GM12878 (cell line): ENCODE measurements at regions not wholly inside any gene's neighbourhood (a gene's known extent, or its start where the extent isn't known, plus 50 kb on each side); places are given as distances from the start of the nearest gene placed in this dataset.

Experiments
- ATAC-seq: fragments of 200-7000 bp; cut with Tn5 transposase; 3 replicates; pipeline ENCODE4 v1.9.1; 2020; ENCODE audit warnings: mild to moderate bottlenecking, moderate library complexity
- BruUV-seq: library from RNA; stranded (reverse); fragments of 400-500 nt; replicated peaks from 2 replicates; lab custom pipeline; 2021; lab: Mats Ljungman, UMichigan
- CTCF ChIA-PET: fragments of 300-600 bp; sonication (Branson Sonifier 250); formaldehyde crosslinking; extraction: SDS; loops from one replicate; lab custom pipeline; 2021; ENCODE audit warnings: inconsistent platforms; lab: Yijun Ruan, JAX
- POLR2A ChIA-PET: fragments of 350-600 bp; formaldehyde crosslinking; extraction: SDS; loops from one replicate; lab custom pipeline; 2021; ENCODE audit warnings: inconsistent platforms; lab: Charles Lee
- RAD21 ChIA-PET: fragments of 300-600 bp; sonication (Branson Sonifier 250); formaldehyde crosslinking; loops from one replicate; lab custom pipeline; 2023; ENCODE audit warnings: antibody characterized with exemption; ENCODE audit not compliant: unreplicated experiment; lab: Charles Lee
- SMC1A ChIA-PET: fragments of 300-600 bp; sonication (Branson Sonifier 250); formaldehyde crosslinking; loops from one replicate; lab custom pipeline; 2023; ENCODE audit not compliant: unreplicated experiment, uncharacterized antibody; lab: Charles Lee
- DNase-seq: peaks from one replicate; pipeline ENCODE4 v3.0.0-alpha.2; 2011; ENCODE audit warnings: low read depth, low spot score
- FAIRE-seq: peaks from 3 replicates; lab custom pipeline; 2011; peaks lifted over from hg19 to GRCh38; lab: Jason Lieb, UNC
- H2AFZ ChIP-seq: 2 replicates; pipeline ENCODE4 v1.6.0; 2011; ENCODE audit warnings: low read depth, low read length, control low read depth; ENCODE audit not compliant: control insufficient read depth
- H3K27ac ChIP-seq: 2 replicates; pipeline ENCODE4 v1.5.1; 2011; ENCODE audit warnings: control low read depth; ENCODE audit not compliant: control insufficient read depth, insufficient read depth
- H3K27me3 ChIP-seq, 2 experiments: replicated peaks in 1 of 2; 2 replicates each; pipeline versions ENCODE4 v1.6.0 to v1.6.1; 2011; ENCODE audit warnings: low read length in 1 of 2; ENCODE audit not compliant: control insufficient read depth in 2 of 2, insufficient read depth in 2 of 2
- H3K36me3 ChIP-seq, 2 experiments: 2 replicates each; pipeline ENCODE4 v1.5.1; 2011; ENCODE audit warnings: low read length in 1 of 2; ENCODE audit not compliant: control insufficient read depth in 2 of 2, insufficient read depth in 2 of 2
- H3K4me1 ChIP-seq: 2 replicates; pipeline ENCODE4 v1.6.1; 2011; ENCODE audit warnings: mild to moderate bottlenecking, low read length, moderate library complexity, mixed read lengths; ENCODE audit not compliant: control insufficient read depth, insufficient read depth
- H3K4me2 ChIP-seq: 2 replicates; pipeline ENCODE4 v1.6.0; 2011; ENCODE audit warnings: control low read depth; ENCODE audit not compliant: control insufficient read depth, insufficient read depth
- H3K4me3 ChIP-seq: fragments of 200-600 bp; sonication (generic); 2 replicates; pipeline ENCODE4 v1.5.1; 2016
- H3K79me2 ChIP-seq: 2 replicates; pipeline ENCODE4 v1.6.0; 2011; ENCODE audit warnings: low read length; ENCODE audit not compliant: control insufficient read depth, insufficient read depth
- H3K9ac ChIP-seq: 2 replicates; pipeline ENCODE4 v1.8.0; 2011; ENCODE audit warnings: low read length, control low read depth, mixed read lengths; ENCODE audit not compliant: control insufficient read depth, insufficient read depth
- H3K9me3 ChIP-seq: replicated peaks from 3 replicates; pipeline ENCODE4 v1.5.1; 2011; ENCODE audit warnings: mild to moderate bottlenecking, low read length; ENCODE audit not compliant: control insufficient read depth, insufficient read depth
- H4K20me1 ChIP-seq: 2 replicates; pipeline ENCODE4 v1.6.0; 2011; ENCODE audit not compliant: control insufficient read depth, insufficient read depth
- IRF5 ChIP-seq: fragments of 450-650 bp; IDR thresholded peaks from 2 replicates; pipeline ENCODE4 v1.6.1; 2017; ENCODE audit warnings: borderline replicate concordance
- MLLT1 ChIP-seq: fragments of 450-650 bp; IDR thresholded peaks from 2 replicates; pipeline ENCODE4 v1.6.1; 2016; ENCODE audit warnings: mild to moderate bottlenecking
- NFXL1 ChIP-seq: fragments of 450-650 bp; IDR thresholded peaks from 2 replicates; pipeline ENCODE4 v1.6.1; 2017; ENCODE audit warnings: antibody characterized with exemption, mild to moderate bottlenecking, borderline replicate concordance
- TCF12 ChIP-seq: IDR thresholded peaks from 2 replicates; pipeline ENCODE4 v1.6.1; 2011; ENCODE audit warnings: low read depth, mild to moderate bottlenecking, low read length
- WGBS: methylation state at CpG from one replicate; pipeline ENCODE4 v1.1.6; 2016; ENCODE audit warnings: low lambda C conversion rate; ENCODE audit not compliant: insufficient replicate concordance, insufficient coverage; ENCODE audit errors: missing lambda C conversion rate; 5-methylcytosine and 5-hydroxymethylcytosine counted together
- in situ Hi-C: fragments of 300-500 bp; cut with MboI; formaldehyde crosslinking; loops from 9 replicates; pipeline ENCODE4 v1.14.3; 2018; ENCODE audit warnings: mixed read lengths
- intact Hi-C: fragments of 100-400 bp; cut with micrococcal nuclease; formaldehyde crosslinking; loops from one replicate; pipeline ENCODE4 v1.14.2; 2022; ENCODE audit not compliant: unreplicated experiment
- TF ChIP-seq, protein P1 (sequence below): IDR thresholded peaks from 2 replicates; pipeline ENCODE4 v1.6.1; 2011; ENCODE audit warnings: borderline replicate concordance, low read depth, mild to moderate bottlenecking, moderate library complexity, low read length; ENCODE audit not compliant: insufficient read depth, poor library complexity, severe bottlenecking

DNA sequence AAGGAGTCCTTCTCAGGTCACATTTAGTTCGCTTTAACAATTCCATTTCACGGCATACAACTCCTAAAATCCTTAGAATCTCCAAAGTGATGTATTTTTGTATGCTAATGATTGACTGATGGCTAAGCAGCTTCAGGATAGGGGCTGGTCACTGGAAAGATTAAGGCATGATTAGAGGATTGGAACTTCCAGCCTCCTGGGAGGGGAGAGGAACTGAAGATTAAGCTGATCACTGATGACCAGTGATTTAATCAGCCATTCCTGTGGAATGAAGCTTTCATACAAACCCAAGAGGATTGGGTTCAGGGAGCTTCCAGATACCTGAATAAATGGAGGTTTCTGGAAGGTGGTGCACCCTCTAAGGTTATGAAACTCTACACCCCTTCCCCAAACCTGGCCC is 123.9 kb upstream of the CDK13 start (continued):
- TF ChIP-seq MLLT1, result no peak
- no peak for TF ChIP-seq TCF12

DNA sequence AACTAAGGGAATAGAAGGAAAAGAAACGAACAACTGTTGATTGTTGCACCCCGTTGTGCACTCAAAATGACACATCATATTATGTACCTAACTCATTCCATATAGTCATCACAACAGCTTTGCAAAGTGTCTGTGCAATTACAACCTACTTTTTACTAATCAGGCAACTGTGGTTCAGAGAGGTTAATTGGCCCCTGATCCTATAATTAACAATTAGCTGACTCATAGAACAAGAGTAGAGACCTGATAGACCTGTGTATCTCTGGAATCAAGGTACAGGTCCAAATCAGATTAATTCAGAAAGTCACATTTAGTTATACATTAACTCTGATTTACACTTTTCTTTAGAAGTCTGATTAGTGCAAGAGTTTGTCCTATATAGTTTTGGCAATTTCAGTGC is 122.5 kb upstream of the CDK13 start:
- RAD21 ChIA-PET, result no interaction called here
- SMC1A ChIA-PET, result no interaction called here
- no peak for TF ChIP-seq NFXL1
- TF ChIP-seq, protein P1, sequence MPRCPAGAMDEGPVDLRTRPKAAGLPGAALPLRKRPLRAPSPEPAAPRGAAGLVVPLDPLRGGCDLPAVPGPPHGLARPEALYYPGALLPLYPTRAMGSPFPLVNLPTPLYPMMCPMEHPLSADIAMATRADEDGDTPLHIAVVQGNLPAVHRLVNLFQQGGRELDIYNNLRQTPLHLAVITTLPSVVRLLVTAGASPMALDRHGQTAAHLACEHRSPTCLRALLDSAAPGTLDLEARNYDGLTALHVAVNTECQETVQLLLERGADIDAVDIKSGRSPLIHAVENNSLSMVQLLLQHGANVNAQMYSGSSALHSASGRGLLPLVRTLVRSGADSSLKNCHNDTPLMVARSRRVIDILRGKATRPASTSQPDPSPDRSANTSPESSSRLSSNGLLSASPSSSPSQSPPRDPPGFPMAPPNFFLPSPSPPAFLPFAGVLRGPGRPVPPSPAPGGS, result peak; percentile 39
- no peak for TF ChIP-seq IRF5
- TF ChIP-seq, all 136 proteins: peak for 1
- Histone ChIP-seq H3K79me2 (no peaks in the 10 kb centered on the region), H3K27me3 (peaks cover 0 to 7% of the 10 kb centered on the region in 2 experiments; a peak in 2 of 4 replicates), H3K27ac (no peak overlapping the region), H3K4me3 (no peak overlapping the region), H3K4me2 (no peak overlapping the region), H3K36me3 (no peaks in the 10 kb centered on the region), H3K4me1 (no peaks in the 10 kb centered on the region), H3K9me3 (no peaks in the 10 kb centered on the region), H3K9ac (no peak overlapping the region), H2AFZ (no peak overlapping the region), H4K20me1 (no peaks in the 10 kb centered on the region)
- FAIRE-seq (no peak), DNase-seq (no peak), ATAC-seq (no peak)
- intact Hi-C loops, result no loop called here
- CTCF ChIA-PET, result no interaction called here
- in situ Hi-C loops, result no loop called here
- POLR2A ChIA-PET, result no interaction called here
- 32% methylated on average over 2 of the region's 2 CpGs for WGBS
- BruUV-seq, result no TSS peak
